SU-DHL-6 (cell line): ENCODE measurements at regions not wholly inside any gene's neighbourhood (a gene's known extent, or its start where the extent isn't known, plus 50 kb on each side); places are given as distances from the start of the nearest gene placed in this dataset.

ENCODE experiments used
- H2AFZ ChIP-seq: fragments of 200-600 bp; sonication (generic); 2 replicates; pipeline ENCODE4 v1.6.1; 2014; ENCODE audit warnings: low read depth, mild to moderate bottlenecking, moderate library complexity, mixed read lengths, antibody characterized with exemption, low read length; ENCODE audit not compliant: severe bottlenecking
- H3F3A ChIP-seq: fragments of 200-600 bp; shearing (Covaris generic); 2 replicates; pipeline ENCODE4 v1.6.0; 2016; ENCODE audit warnings: antibody characterized with exemption, mild to moderate bottlenecking; ENCODE audit not compliant: insufficient read depth
- H3K27ac ChIP-seq: fragments of 200-600 bp; sonication (generic); 2 replicates; pipeline ENCODE4 v1.5.1; 2016; ENCODE audit warnings: low read depth, mild to moderate bottlenecking, low read length, moderate library complexity, mixed read lengths
- H3K27me3 ChIP-seq: fragments of 200-600 bp; sonication (generic), shearing (Covaris generic); 2 replicates; pipeline ENCODE4 v1.6.0; 2014; ENCODE audit warnings: mild to moderate bottlenecking, low read length
- H3K36me3 ChIP-seq: fragments of 200-600 bp; sonication (generic); 2 replicates; pipeline ENCODE4 v1.6.1; 2014; ENCODE audit warnings: mild to moderate bottlenecking, low read length, mixed read lengths
- H3K4me2 ChIP-seq: fragments of 300-600, 200-600 bp; shearing (Covaris generic), sonication (generic); 2 replicates; pipeline ENCODE4 v1.6.0; 2014; ENCODE audit warnings: low read length, low read depth, mild to moderate bottlenecking; ENCODE audit not compliant: poor library complexity, severe bottlenecking
- H3K4me3 ChIP-seq: fragments of 200-600 bp; sonication (generic); 2 replicates; pipeline ENCODE4 v1.5.1; 2014; ENCODE audit warnings: antibody characterized with exemption, low read length, mild to moderate bottlenecking, mixed read lengths; ENCODE audit not compliant: insufficient read depth, poor library complexity, severe bottlenecking
- H3K79me2 ChIP-seq: fragments of 200-600 bp; sonication (generic); 2 replicates; pipeline ENCODE4 v1.6.1; 2014; ENCODE audit warnings: mild to moderate bottlenecking, low read length, moderate library complexity; ENCODE audit not compliant: insufficient read depth
- H3K9ac ChIP-seq: fragments of 200-600 bp; sonication (generic); 2 replicates; pipeline ENCODE4 v1.7.0; 2014; ENCODE audit warnings: mild to moderate bottlenecking, low read length
- H3K9me2 ChIP-seq: fragments of 200-600 bp; sonication (generic); replicated peaks from 2 replicates; pipeline ENCODE4 v1.6.1; 2014; ENCODE audit warnings: low read length; ENCODE audit not compliant: insufficient read depth
- H3K9me3 ChIP-seq: fragments of 200-600 bp; sonication (generic); 2 replicates; pipeline ENCODE4 v1.6.1; 2014; ENCODE audit warnings: low read length, mixed read lengths; ENCODE audit not compliant: insufficient read depth
- H4K20me1 ChIP-seq: fragments of 200-600 bp; sonication (generic); 2 replicates; pipeline ENCODE4 v1.6.1; 2014; ENCODE audit warnings: low read depth, mild to moderate bottlenecking, antibody characterized with exemption, low read length, moderate library complexity, mixed read lengths
- CTCF ChIP-seq: fragments of 200-600 bp; sonication (generic); IDR thresholded peaks from one replicate; pipeline ENCODE4 v1.5.1; 2017; ENCODE audit warnings: antibody characterized with exemption, mild to moderate bottlenecking, low read length, moderate library complexity; ENCODE audit not compliant: insufficient read depth, poor library complexity, severe bottlenecking
- EZH2phosphoT487 ChIP-seq: fragments of 200-600 bp; sonication (generic), shearing (Covaris generic); conservative IDR thresholded peaks from 2 replicates; pipeline ENCODE4 v1.6.1; 2018; ENCODE audit warnings: mild to moderate bottlenecking, antibody characterized with exemption, low read length, moderate library complexity, mixed read lengths

GRCh38 chr21:41685511-41686149, 81.2 kb downstream of the RIPK4 start:
- H3K27ac ChIP-seq = no peak overlapping the region
- H3F3A ChIP-seq = no peaks in the 10 kb centered on the region
- no peaks in the 10 kb centered on the region for H4K20me1 ChIP-seq
- H2AFZ ChIP-seq = no peak overlapping the region
- H3K9me2 ChIP-seq = no peaks in the 10 kb centered on the region
- no peaks in the 10 kb centered on the region for H3K9me3 ChIP-seq
- no peak overlapping the region for H3K9ac ChIP-seq
- H3K27me3 ChIP-seq = no peaks in the 10 kb centered on the region
- no peak overlapping the region for H3K4me2 ChIP-seq
- no peak overlapping the region for H3K4me3 ChIP-seq
- H3K36me3 ChIP-seq = no peaks in the 10 kb centered on the region
- no peaks in the 10 kb centered on the region for H3K79me2 ChIP-seq
- TF ChIP-seq EZH2phosphoT487 (no peak), CTCF (no peak)

DNA sequence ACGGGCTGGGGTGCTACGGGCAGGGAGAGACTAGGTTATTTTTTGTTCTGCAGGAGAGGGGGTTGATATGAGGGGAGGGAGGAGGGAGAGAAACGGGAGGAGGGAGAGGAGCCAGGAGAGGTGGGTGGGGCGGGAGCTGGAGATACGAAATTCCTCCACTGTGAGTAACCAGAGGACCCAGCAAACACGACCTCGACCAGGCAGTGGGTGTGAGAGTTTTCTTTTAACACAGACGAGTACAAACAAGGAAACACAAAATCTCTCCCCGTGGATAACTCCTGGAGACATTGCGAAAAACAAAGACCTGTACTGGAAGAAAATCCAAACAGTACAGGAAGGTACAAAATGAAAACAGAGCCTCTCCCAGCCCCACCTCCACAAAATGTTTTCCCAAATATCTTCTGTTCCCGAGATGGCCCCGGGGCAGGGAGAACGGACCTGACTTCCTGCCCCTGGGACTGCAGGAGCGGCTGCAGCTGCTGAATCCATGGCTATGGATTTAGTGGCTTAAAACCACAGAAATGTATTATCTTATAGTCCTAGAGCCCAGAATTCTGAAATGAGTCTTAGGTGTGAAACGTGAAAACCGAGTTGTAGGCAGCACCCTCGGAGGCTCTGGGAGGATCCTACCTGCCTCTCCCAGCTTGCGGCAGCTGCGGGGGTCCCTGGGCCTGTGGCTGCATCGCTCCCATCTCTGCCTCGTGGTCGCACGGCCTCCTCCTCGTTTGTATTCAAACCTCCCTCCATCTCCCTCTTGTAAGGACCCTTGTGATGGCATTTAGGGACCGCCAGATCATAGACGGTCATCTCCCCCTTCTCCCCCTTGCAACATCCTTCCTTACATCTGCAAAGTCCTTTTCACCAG, 82.2 kb downstream of the RIPK4 start:
- Histone ChIP-seq H3K36me3 (no peaks in the 10 kb centered on the region), H3K79me2 (no peaks in the 10 kb centered on the region), H3K9me3 (no peaks in the 10 kb centered on the region), H2AFZ (no peak overlapping the region), H3K27ac (no peak overlapping the region), H3K4me3 (no peak overlapping the region), H3K9ac (no peak overlapping the region), H3K9me2 (no peaks in the 10 kb centered on the region), H3K4me2 (no peak overlapping the region), H4K20me1 (no peaks in the 10 kb centered on the region), H3K27me3 (no peaks in the 10 kb centered on the region), H3F3A (no peaks in the 10 kb centered on the region)
- TF ChIP-seq CTCF = no peak
- TF ChIP-seq EZH2phosphoT487 = no peak

- no peaks in the 10 kb centered on the region for H4K20me1 ChIP-seq
- TF ChIP-seq CTCF (no peak), EZH2phosphoT487 (no peak)
- H3K9me2 ChIP-seq = no peaks in the 10 kb centered on the region
- no peak overlapping the region for H3K4me2 ChIP-seq
- no peak overlapping the region for H3K4me3 ChIP-seq
- no peaks in the 10 kb centered on the region for H3K79me2 ChIP-seq
- H3K27ac ChIP-seq = no peak overlapping the region
- no peaks in the 10 kb centered on the region for H3K9me3 ChIP-seq
- H3F3A ChIP-seq = no peaks in the 10 kb centered on the region
- H2AFZ ChIP-seq = no peak overlapping the region
- no peak overlapping the region for H3K9ac ChIP-seq
- H3K27me3 ChIP-seq = no peaks in the 10 kb centered on the region
- H3K36me3 ChIP-seq = no peaks in the 10 kb centered on the region
Observed at GRCh38 chr21:41683815-41684214, 83.0 kb downstream of the RIPK4 start.
